ENCODE measurements at regions not wholly inside any gene's neighbourhood (a gene's known extent, or its start where the extent isn't known, plus 50 kb on each side); places are given as distances from the start of the nearest gene placed in this dataset.

GRCh38 chr18:22340331-22340730, 77.4 kb downstream of the CTAGE1 start:
- TF ChIP-seq TAF1 (IDR thresholded peaks at IDR 0.05; ENCODE audit: borderline replicate concordance, insufficient read depth, low read length), result no peak
- TF ChIP-seq SIN3A (IDR thresholded peaks at IDR 0.05; ENCODE audit: borderline replicate concordance, insufficient read depth, low read length), result no peak
- TF ChIP-seq REST (IDR thresholded peaks at IDR 0.05; ENCODE audit: insufficient read depth in 1 of 2, low read depth in 2 of 2, low read length in 2 of 2), result no peak
- TF ChIP-seq POLR2AphosphoS5 (IDR thresholded peaks at IDR 0.05; ENCODE audit: low read depth, low read length), result no peak
- TF ChIP-seq FOXP2 (optimal IDR thresholded peaks at IDR 0.05; ENCODE audit: borderline replicate concordance, extremely low read depth, extremely low read length, insufficient read depth), result no peak

GRCh38 chr18:22339913-22340312, 77.8 kb downstream of the CTAGE1 start:
- TF ChIP-seq SIN3A (IDR thresholded peaks at IDR 0.05; ENCODE audit: borderline replicate concordance, insufficient read depth, low read length) (no peak), TAF1 (IDR thresholded peaks at IDR 0.05; ENCODE audit: borderline replicate concordance, insufficient read depth, low read length) (no peak), FOXP2 (optimal IDR thresholded peaks at IDR 0.05; ENCODE audit: borderline replicate concordance, extremely low read depth, extremely low read length, insufficient read depth) (no peak), POLR2AphosphoS5 (IDR thresholded peaks at IDR 0.05; ENCODE audit: low read depth, low read length) (no peak), REST (IDR thresholded peaks at IDR 0.05; ENCODE audit: insufficient read depth in 1 of 2, low read depth in 2 of 2, low read length in 2 of 2) (no peak)

GRCh38 chr18:22337833-22338232, 79.9 kb downstream of the CTAGE1 start:
- TF ChIP-seq POLR2AphosphoS5 (IDR thresholded peaks at IDR 0.05; ENCODE audit: low read depth, low read length) (no peak), TAF1 (IDR thresholded peaks at IDR 0.05; ENCODE audit: borderline replicate concordance, insufficient read depth, low read length) (no peak), SIN3A (IDR thresholded peaks at IDR 0.05; ENCODE audit: borderline replicate concordance, insufficient read depth, low read length) (no peak), REST (IDR thresholded peaks at IDR 0.05; ENCODE audit: insufficient read depth in 1 of 2, low read depth in 2 of 2, low read length in 2 of 2) (no peak), FOXP2 (optimal IDR thresholded peaks at IDR 0.05; ENCODE audit: borderline replicate concordance, extremely low read depth, extremely low read length, insufficient read depth) (no peak)

- TF ChIP-seq FOXP2 (optimal IDR thresholded peaks at IDR 0.05; ENCODE audit: borderline replicate concordance, extremely low read depth, extremely low read length, insufficient read depth), result no peak
- TF ChIP-seq SIN3A (IDR thresholded peaks at IDR 0.05; ENCODE audit: borderline replicate concordance, insufficient read depth, low read length), result no peak
- no peak for TF ChIP-seq REST (IDR thresholded peaks at IDR 0.05; ENCODE audit: insufficient read depth in 1 of 2, low read depth in 2 of 2, low read length in 2 of 2)
- TF ChIP-seq POLR2AphosphoS5 (IDR thresholded peaks at IDR 0.05; ENCODE audit: low read depth, low read length), result no peak
Measured at GRCh38 chr18:22337306-22337705, 80.4 kb downstream of the CTAGE1 start.

GRCh38 chr18:22336406-22336805, 81.3 kb downstream of the CTAGE1 start:
- TF ChIP-seq SIN3A (IDR thresholded peaks at IDR 0.05; ENCODE audit: borderline replicate concordance, insufficient read depth, low read length) (no peak), POLR2AphosphoS5 (IDR thresholded peaks at IDR 0.05; ENCODE audit: low read depth, low read length) (no peak), TAF1 (IDR thresholded peaks at IDR 0.05; ENCODE audit: borderline replicate concordance, insufficient read depth, low read length) (no peak), FOXP2 (optimal IDR thresholded peaks at IDR 0.05; ENCODE audit: borderline replicate concordance, extremely low read depth, extremely low read length, insufficient read depth) (no peak), REST (IDR thresholded peaks at IDR 0.05; ENCODE audit: insufficient read depth in 1 of 2, low read depth in 2 of 2, low read length in 2 of 2) (no peak)
